ENCODE measurements at regions not wholly inside any gene's neighbourhood (a gene's known extent, or its start where the extent isn't known, plus 50 kb on each side); places are given as distances from the start of the nearest gene placed in this dataset.

DNA sequence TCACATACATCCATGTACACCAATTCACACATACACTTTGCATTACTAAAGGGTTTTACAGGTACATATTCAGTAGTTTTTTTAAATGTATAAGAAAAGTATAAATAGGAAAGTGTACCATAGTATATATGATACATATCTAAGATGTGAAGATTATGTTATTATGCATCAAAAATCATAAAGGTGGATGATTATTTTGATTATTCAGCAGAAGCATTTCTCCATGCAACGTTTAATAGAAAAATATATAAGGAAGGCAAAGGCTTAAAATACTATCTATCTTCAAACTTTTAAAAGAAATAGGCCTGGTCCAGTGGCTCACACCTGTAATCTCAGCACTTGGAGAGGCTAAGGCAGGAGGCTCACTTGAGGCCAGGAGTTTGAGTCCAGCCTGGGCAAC is 133.5 kb upstream of the KLF3 start:
- TF ChIP-seq, protein P1, sequence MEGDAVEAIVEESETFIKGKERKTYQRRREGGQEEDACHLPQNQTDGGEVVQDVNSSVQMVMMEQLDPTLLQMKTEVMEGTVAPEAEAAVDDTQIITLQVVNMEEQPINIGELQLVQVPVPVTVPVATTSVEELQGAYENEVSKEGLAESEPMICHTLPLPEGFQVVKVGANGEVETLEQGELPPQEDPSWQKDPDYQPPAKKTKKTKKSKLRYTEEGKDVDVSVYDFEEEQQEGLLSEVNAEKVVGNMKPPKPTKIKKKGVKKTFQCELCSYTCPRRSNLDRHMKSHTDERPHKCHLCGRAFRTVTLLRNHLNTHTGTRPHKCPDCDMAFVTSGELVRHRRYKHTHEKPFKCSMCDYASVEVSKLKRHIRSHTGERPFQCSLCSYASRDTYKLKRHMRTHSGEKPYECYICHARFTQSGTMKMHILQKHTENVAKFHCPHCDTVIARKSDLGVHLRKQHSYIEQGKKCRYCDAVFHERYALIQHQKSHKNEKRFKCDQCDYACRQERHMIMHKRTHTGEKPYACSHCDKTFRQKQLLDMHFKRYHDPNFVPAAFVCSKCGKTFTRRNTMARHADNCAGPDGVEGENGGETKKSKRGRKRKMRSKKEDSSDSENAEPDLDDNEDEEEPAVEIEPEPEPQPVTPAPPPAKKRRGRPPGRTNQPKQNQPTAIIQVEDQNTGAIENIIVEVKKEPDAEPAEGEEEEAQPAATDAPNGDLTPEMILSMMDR (conservative IDR thresholded peaks at IDR 0.05; ENCODE audit: low read depth, low read length) = no peak
- TF ChIP-seq MAZ (IDR thresholded peaks at IDR 0.05; ENCODE audit: borderline replicate concordance, low read depth, low read length) (no peak), MAFK (IDR thresholded peaks at IDR 0.05; ENCODE audit: low read depth, low read length) (no peak), SMC3 (IDR thresholded peaks at IDR 0.05; ENCODE audit: low read depth, low read length) (no peak), RFX5 (IDR thresholded peaks at IDR 0.05; ENCODE audit: low read depth, low read length) (no peak), NFE2L2 (IDR thresholded peaks at IDR 0.05; ENCODE audit: low read depth, low read length) (no peak), MXI1 (IDR thresholded peaks at IDR 0.05; ENCODE audit: borderline replicate concordance, low read depth, low read length) (no peak), CEBPB (IDR thresholded peaks at IDR 0.05; ENCODE audit: low read depth, low read length) (no peak), RAD21 (IDR thresholded peaks at IDR 0.05; ENCODE audit: low read length) (no peak), CHD1 (IDR thresholded peaks at IDR 0.05; ENCODE audit: low read depth, low read length) (no peak), BHLHE40 (IDR thresholded peaks at IDR 0.05; ENCODE audit: low read depth, low read length) (no peak), FOS (IDR thresholded peaks at IDR 0.05; ENCODE audit: low read depth, low read length) (no peak), POLR2A (IDR thresholded peaks at IDR 0.05; ENCODE audit: low read depth, low read length) (no peak), RCOR1 (IDR thresholded peaks at IDR 0.05; ENCODE audit: insufficient replicate concordance, low read length) (no peak)
- TF ChIP-seq, protein P2, sequence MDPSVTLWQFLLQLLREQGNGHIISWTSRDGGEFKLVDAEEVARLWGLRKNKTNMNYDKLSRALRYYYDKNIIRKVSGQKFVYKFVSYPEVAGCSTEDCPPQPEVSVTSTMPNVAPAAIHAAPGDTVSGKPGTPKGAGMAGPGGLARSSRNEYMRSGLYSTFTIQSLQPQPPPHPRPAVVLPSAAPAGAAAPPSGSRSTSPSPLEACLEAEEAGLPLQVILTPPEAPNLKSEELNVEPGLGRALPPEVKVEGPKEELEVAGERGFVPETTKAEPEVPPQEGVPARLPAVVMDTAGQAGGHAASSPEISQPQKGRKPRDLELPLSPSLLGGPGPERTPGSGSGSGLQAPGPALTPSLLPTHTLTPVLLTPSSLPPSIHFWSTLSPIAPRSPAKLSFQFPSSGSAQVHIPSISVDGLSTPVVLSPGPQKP (IDR thresholded peaks at IDR 0.05; ENCODE audit: borderline replicate concordance, low read depth, low read length) = no peak
- TF ChIP-seq, protein P3, sequence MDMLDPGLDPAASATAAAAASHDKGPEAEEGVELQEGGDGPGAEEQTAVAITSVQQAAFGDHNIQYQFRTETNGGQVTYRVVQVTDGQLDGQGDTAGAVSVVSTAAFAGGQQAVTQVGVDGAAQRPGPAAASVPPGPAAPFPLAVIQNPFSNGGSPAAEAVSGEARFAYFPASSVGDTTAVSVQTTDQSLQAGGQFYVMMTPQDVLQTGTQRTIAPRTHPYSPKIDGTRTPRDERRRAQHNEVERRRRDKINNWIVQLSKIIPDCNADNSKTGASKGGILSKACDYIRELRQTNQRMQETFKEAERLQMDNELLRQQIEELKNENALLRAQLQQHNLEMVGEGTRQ (IDR thresholded peaks at IDR 0.05; ENCODE audit: low read depth, low read length) = no peak
- Histone ChIP-seq H3K79me1 (ENCODE audit: low read depth in 1 of 2, low read length in 2 of 2) (no peaks in the 10 kb centered on the region), H4K8ac (ENCODE audit: low read depth in 2 of 2, low read length in 2 of 2) (no peak overlapping the region), H2AK9ac (replicated peaks; ENCODE audit: low read depth, low read length, poor library complexity) (no peak overlapping the region), H3K27me3 (ENCODE audit: control insufficient read depth, insufficient read depth, low read length) (peaks cover 5% of the 10 kb centered on the region), H3K4me3 (ENCODE audit: insufficient read depth, low read depth, low read length) (no peak overlapping the region), H3K14ac (replicated peaks; ENCODE audit: low read depth, low read length) (no peak overlapping the region), H3K23ac (ENCODE audit: low read depth, low read length) (no peak overlapping the region), H3K4me2 (ENCODE audit: low read depth, low read length) (no peak overlapping the region), H3K4ac (ENCODE audit: low read depth, low read length) (no peak overlapping the region), H2AFZ (replicated peaks; ENCODE audit: low read length, poor library complexity) (no peak overlapping the region), H2AK5ac (ENCODE audit: low read depth, low read length) (no peak overlapping the region), H3K9ac (ENCODE audit: low read depth, low read length) (no peak overlapping the region), H2BK120ac (ENCODE audit: low read depth, low read length) (no peak overlapping the region), H3K9me3 (ENCODE audit: control insufficient read depth, insufficient read depth, low read length) (no peaks in the 10 kb centered on the region), H2BK5ac (ENCODE audit: low read depth, low read length, poor library complexity, severe bottlenecking) (no peak overlapping the region), H3K36me3 (ENCODE audit: control insufficient read depth, insufficient read depth, low read length) (no peaks in the 10 kb centered on the region), H3K4me1 (ENCODE audit: control insufficient read depth, insufficient read depth, low read length) (no peaks in the 10 kb centered on the region), H3K9me1 (ENCODE audit: insufficient read depth, low read length) (no peaks in the 10 kb centered on the region), H4K5ac (ENCODE audit: low read depth, low read length) (no peak overlapping the region), H2BK15ac (ENCODE audit: low read depth, low read length) (no peak overlapping the region), H3K27ac (ENCODE audit: insufficient read depth, low read length) (no peak overlapping the region), H4K20me1 (ENCODE audit: insufficient read depth, low read length) (no peaks in the 10 kb centered on the region), H2BK20ac (ENCODE audit: low read depth, low read length) (no peak overlapping the region), H4K91ac (ENCODE audit: insufficient read depth, low read depth, low read length) (no peak overlapping the region), H3K18ac (ENCODE audit: low read depth, low read length) (no peak overlapping the region), H3K56ac (ENCODE audit: extremely low read depth, insufficient read depth, low read length) (no peak overlapping the region)
- no TSS peak for BruUV-seq (replicated peaks)
- ChIA-PET CTCF (no interaction called here), POLR2A (ENCODE audit: unreplicated experiment) (no interaction called here)
- no CpG with 5 or more reads among the region's 1 CpG for WGBS, 2 experiments (ENCODE audit: extremely low coverage in 2 of 2, insufficient read length in 1 of 2)
- no peak for DNase-seq
- no peak for ATAC-seq (ENCODE audit: low read depth)
- dilution Hi-C loops (cut with HindIII; ENCODE audit: low sequenced_read_pairs, unreplicated experiment) (no loop called here), intact Hi-C loops (cut with micrococcal nuclease) (no loop called here), in situ Hi-C loops (cut with MboI; ENCODE audit: low sequenced_read_pairs) (no loop called here)

Data from IMR-90 (cell line).